GM21526 (cell line): ENCODE measurements at regions not wholly inside any gene's neighbourhood (a gene's known extent, or its start where the extent isn't known, plus 50 kb on each side); places are given as distances from the start of the nearest gene placed in this dataset.

Experiments used
- ATAC-seq: cut with Tn5 transposase; IDR thresholded peaks from one replicate; pipeline ENCODE4 v1.9.1; 2021; ENCODE audit warnings: moderate library complexity; ENCODE audit not compliant: unreplicated experiment, low FRiP score

DNA sequence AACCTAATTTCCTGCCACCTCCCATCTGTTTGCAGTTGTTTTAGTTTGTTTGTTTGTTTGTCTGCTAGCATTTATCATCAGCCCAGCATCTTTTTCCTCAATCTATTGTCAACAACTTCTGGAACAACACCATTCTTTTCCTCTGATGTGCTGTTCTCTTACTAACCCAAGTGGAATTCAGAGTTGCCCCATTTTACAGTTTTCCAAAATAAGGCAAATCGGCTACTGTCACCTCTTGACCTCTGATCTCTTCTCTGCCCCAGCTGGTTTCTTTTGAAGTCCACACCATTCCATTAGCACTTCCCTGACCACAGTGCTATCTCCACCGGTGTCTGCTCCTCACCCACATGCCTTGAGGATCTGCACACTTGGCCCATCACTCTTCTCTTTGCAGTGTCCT is 102.4 kb downstream of the EFNB2 start:
- no peak for ATAC-seq

DNA sequence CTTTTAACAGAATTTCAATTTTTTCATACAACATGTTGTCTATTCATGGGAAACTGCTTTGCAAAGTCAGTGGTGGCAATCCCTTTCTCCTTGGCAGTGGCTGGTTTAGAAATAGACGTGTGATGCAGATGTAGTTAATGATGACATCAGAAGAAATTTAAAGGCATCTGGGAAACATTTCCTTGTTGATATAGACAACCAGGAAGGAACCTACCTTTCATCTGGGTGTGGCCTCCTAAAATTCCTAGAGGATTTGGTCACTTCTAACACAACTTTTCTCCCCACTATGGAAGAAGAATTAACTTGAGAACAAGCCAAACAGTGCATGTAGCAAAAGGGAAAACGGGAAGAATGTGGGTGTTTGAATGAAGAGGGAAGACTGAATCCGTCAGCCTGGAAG is 102.8 kb downstream of the EFNB2 start:
- no peak for ATAC-seq

DNA sequence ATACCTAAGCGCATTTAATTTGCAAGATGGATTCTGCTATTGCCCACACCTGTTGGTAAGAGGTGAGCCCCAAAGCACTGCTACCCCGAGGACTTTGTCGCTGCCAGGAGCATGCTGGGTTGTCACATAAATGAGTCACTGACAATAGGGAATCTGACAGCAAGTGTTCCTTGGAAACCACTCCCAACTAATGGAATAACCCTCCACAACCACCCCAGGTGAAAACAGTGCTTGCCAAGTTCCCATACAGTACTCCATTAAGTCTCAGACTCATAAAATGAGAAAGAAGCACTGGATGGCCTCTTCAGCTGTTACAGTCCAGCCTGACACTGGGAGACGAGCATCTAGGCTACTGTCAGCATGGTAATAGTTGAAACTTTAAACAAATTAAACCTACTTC is 108.6 kb downstream of the EFNB2 start:
- no peak for ATAC-seq

DNA sequence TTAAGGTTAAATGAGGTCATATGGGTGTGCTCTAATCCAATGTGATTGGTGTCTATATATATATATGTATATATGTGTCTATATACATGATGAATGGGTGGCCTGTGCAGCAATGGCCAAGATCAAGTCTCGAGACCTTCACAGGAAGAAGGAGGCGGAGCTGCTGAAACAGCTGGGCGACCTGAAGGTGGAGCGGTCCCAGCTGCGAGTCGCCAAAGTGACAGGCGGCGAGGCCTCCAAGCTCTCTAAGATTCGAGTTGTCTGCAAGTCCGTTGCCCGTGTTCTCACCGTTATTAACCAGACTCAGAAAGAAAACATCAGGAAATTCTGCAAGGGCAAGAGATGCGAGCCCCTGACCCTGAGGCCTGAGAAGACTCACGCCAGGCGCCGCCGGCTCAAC is 109.8 kb downstream of the EFNB2 start:
- no peak for ATAC-seq

DNA sequence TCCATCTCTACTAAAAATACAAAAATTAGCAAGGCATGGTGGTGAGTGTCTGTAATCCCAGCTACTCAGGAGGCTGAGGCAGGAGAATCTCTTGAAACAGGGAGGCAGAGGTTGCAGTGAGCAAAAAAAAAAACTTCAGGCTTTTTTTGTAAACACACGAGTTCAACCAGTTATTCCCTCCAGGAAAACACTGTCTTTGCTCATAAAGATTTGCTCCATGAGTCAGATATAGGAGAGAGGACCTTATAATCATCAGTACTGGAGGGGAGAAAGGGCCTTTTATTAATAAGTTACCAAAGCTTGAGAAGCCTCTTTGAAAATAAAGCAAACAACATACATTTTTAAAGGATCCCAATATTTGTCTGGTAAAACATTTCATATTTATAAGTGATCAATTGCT is 110.7 kb downstream of the EFNB2 start:
- no peak for ATAC-seq

DNA sequence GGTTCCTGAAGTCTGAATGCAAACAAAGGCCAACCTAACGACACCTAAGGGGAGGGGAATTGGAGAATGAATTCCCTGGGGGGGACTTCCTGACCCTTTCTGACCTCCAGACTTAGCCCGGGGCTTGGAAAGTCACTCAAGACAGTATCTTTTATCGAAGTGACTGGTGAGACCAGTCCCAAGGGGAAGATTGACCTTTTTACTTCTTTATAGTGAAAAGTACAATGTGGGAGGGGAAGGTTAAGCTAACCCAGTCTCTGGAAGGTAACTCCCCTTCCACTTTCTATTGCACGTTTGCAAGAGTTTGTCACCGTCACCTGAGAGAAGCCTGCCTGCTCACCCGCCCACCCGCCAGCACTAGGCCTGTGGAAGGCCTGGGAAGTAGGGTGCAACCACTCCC is 111.9 kb downstream of the EFNB2 start:
- no peak for ATAC-seq

DNA sequence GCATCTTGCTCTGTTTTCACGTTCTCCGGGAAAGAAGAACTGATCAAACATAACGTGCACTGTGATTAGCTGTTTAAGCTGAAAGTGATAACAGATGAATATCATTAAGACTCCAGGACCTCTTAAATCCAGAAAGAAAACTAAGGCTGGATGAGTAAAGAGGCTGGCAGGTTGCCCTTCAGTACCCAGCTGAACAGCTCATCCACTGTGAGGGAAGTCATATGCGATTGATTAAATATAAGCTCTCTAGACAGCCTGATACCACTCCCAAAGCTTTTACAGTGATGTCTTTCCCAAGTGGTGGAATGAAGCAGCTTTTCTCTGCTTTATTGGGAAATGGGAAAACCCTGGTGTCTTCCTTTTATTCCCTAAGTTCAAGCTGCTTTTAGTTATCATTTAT is 116.9 kb downstream of the EFNB2 start:
- no peak for ATAC-seq

DNA sequence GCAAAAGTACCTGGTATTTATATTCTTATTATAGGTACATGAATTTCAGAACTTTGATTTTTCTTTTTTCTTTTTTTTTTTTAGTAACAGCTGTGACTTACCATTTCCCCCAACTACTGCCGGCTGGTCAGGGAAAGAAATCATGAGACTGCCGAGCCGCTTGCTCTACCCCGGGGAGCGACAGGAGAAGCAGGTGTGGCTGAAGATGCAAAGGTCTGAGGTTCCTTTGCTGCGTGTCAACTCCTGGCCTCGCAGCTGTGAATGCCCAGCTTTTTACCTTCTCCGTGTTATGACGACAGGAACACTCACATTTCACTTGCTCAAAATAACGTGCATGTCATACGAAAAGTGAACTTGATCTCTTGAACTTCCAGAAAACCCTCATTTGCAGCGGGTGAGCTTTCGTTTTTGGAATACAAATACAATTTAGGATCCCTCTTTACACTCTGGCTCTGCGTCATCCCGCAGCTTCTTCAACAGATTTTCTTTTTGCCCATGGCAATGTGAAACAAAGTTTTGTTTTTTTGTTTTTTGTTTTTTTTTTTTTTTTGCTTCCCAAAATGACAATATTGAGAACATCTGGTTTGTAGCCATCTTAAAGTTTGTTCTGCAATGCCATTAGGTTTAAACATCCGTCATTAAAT is 117.9 kb downstream of the EFNB2 start:
- no peak for ATAC-seq

DNA sequence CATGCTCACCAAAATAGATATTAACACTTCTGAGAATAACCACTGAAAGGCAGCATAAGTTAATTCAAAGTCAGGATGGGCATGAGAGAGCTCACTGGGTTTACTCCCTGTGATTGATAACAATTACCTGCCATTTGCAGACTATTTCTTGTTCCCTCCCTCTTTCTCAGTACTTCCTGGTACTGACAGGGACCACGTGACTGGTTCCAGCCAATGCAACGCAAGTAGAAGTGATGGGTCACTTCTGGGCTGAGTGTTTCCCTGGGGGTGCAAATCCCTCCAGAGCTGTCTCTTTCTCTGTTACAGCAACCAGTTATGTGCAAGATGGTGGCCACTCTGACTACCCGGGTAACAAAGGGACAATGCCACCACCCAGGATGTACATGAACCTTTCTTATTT is 118.8 kb downstream of the EFNB2 start:
- ATAC-seq, result peak; percentile 60

DNA sequence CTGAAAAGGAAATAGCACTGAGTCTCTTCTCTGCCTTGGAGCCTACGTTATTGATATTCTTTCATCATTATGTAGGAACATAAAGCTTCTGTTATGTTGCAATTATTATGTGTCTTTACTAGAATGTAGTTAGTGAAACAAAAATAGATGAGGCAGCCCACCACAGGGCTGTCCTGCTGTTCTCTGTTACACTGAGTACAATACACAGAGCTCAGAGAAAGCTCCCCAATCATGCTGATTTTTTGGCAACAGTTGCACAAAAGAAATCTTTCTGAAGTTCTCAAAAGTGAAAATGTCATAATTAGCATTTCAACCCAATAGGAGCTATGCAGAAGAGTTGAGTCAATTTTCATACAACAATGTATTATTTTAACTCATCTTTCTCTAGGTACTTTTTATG is 119.5 kb downstream of the EFNB2 start:
- no peak for ATAC-seq

DNA sequence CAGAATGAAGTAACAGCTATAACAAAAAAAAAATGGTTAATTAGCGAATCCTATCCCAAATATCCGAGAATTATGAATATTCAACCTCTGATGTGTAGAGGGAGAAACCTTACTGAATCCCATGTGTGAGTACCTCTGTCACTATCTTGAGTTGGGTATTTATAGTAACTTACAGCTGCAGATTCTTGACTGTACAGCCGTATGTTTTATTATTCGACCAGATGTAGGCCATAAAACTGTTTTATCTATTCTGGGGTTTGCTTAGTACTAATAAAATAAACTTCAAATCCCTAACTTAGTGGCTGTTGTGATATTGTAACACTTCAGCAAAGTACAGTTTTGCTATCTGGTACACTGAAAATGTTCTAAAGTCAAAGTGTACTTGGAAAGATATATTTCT is 120.0 kb downstream of the EFNB2 start:
- ATAC-seq, result no peak

DNA sequence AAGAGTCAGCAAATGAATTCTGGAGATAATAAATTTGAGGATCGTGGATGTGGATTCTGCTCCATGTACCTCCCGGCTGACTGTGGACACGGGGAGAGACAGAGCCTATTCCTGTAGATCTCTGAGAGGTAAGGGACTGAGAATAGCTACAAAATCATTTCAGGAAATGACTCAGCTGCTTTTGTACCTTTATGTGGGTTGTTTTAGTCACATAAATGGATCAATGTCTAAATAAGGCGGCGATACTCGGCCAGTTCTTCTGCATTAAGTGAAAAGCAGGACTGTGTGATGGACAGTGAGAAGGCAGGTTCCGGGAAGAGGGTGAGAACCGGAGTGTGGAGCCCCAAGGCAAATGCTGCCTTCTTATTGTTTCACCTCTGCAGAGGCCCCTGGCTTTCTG is 128.1 kb downstream of the EFNB2 start:
- ATAC-seq, result no peak

DNA sequence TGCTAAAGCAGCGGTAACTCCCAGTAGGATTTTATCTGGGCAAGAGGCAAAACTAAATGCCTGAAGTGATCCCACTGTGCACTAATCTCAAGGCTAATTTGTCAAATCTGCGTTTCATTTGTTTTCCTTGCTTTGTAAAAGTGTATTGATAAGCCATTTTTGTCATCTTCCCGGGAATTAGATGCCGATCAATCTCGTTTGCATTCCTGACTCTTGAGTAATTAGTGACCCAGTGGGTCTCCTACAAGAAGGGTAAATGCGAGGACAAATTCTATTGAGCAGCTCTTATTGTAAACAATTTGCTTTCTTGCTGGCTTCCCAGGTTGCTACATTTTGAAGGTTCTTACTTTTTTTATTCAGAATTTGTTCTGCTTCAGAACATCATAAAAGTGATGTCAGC is 129.7 kb downstream of the EFNB2 start:
- no peak for ATAC-seq

DNA sequence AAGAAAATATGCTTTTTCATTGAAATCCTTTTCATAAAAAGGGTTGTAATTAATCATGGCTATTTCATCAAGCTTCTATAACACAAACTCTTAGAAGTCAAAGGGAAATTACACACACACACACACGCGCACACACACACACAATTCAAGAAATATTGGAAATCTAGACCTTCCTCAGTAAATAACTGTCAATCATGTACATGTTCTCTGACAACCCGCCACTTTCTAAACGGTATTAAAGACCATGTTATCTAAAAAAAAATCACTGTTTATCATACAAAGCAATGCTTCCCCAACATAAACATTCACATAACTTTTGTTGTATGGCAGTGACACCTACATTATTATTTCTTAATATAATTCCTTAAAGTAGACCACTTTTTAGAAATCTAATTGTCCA is 132.2 kb downstream of the EFNB2 start:
- ATAC-seq, result no peak

DNA sequence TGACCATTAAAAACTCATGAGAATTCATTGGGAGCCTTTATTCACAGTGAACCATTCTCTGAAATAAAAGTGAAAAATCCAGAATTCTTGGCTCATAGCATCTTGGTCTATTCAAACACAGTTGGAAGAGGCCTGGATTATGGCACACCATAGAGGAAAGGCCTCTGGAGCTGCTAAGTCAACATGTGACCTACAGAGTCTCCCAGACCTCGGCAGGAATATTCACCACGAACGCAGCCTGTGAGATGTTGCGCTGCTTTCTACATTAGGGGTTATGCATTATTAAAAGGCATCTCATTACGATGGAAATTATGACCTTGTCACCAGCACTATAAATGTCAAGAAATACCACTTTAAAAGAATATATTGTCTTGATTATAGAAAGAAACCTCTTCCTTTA is 132.6 kb downstream of the EFNB2 start:
- no peak for ATAC-seq

DNA sequence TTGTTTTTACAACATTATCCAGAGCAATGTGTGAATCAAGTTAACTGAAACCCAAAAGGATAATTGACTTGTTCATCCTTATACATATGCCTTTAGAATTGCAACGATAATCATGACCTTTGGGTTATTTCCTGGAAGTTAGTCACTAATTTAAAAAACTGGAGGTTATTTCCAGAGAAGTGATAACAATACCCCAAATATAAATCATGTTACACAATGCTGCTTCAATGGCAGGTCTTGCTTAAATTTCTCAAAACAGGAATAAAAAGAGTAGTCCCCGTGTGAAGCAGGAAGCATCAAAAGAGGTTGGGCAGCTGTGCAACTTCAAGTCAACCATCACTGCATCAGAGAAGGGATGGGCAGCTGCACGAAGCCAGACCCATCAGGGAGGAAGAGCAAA is 134.4 kb downstream of the EFNB2 start:
- no peak for ATAC-seq

DNA sequence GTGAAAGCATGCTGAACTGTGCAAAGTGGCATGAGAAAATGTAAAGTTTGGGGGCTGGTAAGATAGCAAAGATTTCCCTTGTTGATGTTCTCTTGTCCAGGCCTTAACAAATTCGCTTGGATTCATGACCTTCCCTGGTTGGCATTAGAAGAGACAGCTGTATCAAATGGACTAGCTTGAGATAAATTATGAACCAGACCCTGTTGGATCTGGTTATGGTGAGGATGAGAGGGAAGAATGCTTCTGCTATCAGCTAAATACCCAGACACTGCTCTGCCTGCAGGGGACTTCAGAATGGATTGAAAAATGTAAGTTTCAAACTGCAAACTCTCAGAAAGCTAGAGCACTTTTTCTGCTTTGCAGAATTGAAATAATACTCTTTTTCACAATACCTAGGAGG is 135.2 kb downstream of the EFNB2 start:
- ATAC-seq, result no peak

DNA sequence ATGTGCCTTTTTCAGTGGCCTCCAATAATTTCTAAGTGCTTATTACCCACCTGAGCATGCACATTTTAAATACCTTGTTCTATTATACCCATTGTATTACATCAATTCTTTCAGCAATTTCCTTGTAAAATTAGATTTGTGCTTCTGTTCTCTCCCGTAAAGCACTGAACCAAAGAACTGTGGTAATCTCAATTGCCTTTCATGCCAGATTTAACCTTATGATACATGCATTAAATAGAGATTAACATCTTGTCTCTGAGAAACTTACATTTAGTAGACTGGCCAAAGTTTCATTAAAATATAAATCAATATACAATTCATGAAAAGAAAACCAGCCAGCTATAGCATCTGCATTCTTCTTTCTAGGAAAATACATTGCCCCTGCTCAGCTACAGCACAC is 137.2 kb downstream of the EFNB2 start:
- ATAC-seq, result no peak

DNA sequence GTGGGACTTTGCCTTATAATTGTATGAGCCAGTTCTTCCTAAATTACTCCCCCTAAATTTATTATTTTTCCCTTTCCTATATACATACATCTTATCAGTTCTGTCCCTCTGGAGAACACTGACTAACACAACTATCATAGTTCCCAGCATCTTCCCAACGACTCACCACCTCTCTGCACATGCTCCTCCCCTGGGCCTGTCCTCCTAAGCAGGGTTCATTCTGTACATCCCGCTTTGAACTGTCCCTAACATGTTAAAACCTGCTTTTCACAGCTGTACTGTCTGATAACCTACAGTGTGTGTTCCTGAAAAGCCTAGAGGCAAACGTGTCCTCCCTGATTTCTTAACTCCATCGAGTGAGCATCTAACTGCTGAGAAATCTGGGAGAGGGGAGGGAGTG is 141.7 kb downstream of the EFNB2 start:
- no peak for ATAC-seq

DNA sequence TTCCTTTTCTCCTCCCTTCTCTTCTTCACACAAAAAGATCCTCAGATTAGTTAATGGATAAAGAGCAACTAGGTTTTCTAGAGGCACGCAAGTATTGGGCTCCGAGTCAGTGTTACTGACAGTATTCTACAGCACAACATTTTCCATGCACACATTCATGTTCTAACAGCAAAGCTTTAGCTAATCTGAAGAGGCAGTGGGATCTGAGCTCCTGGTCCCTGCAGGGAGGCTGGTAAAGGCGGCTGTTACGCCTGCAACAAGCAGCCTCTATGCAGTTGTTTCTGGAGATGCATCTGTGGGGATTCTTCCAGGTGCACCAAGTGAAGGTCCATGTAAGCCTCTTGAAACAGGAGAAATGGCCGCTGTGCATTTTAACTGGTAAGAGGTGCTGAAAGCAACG is 143.8 kb downstream of the EFNB2 start:
- no peak for ATAC-seq

DNA sequence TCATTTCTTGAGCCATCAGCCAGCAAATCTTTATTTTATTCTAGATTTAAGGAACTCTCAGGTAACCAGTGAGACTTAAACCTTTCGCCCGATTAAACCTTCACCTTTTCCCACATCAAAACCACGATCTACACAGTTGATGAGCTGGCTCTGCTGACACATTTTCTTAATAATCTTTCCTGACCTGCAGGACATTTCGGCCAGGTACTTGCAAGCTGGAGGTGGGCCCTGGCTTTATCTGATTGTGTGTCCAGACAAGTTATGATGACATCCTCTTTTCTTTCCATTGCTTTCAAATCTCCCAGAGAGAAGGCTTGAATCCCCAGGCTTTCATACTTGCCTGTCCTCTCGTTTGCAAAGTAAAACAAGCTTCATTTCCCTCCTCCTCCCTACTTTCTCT is 144.2 kb downstream of the EFNB2 start:
- ATAC-seq, result no peak

DNA sequence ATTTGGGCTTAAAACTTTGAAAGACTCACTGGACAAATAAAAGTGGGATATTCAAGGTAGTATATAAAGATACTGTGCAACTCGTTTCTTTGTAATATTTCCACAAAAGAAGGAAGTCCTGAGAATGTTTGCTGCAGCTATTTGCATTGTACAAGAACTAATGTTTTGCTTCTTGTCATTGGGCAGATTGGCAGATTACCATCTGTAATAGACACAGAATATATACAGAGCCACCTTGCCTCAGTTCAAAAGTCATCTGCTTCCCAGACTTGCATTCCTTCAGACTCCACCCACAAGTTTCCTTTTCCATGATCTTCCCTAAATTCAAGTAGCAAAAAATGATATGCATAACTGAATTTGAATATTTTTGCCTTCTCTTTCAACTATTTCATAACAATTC is 145.1 kb downstream of the EFNB2 start:
- ATAC-seq, result no peak

DNA sequence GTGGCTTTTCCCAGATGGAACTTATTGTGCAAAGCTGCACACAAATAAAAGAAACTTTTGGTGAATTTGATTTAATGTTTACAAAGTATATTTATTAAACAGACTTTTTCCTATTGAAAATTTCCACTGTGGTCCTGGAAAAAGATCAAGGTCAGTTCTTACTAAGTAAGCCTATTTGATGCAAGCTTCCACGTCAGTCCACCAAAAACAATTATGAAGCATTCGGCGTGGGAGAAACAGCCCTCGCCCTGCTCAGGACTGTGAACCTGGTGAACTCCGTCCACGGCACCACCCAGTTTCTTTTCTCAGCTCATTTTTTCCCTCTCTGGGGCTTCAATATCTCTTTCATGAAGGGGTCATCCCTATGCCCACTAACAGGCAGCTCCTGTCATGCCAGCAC is 149.8 kb downstream of the EFNB2 start:
- ATAC-seq, result no peak
